ENCODE measurements at regions not wholly inside any gene's neighbourhood (a gene's known extent, or its start where the extent isn't known, plus 50 kb on each side); places are given as distances from the start of the nearest gene placed in this dataset.

DNA sequence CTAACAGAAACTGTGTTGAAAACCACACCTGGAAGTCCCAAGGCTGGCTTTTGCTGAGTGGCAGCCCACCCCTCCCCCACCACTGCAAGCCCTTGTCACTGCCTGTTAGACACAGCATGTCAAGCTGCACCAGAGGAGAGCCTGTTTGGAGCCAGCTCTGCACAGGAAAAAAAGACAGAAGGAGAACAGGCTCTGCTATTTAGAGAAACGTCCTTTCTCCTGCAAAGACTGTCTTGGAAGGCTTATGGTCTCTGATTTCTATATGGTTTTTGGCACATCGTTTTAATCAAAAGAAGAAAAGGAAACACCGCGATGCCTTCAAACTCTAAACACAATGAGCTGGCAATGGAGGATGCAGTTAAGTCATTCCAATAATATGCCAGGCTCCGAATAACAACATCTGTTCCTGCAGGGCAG, 275.5 kb downstream of the MAP2K4 start:
- DNase-seq: no peak

DNA sequence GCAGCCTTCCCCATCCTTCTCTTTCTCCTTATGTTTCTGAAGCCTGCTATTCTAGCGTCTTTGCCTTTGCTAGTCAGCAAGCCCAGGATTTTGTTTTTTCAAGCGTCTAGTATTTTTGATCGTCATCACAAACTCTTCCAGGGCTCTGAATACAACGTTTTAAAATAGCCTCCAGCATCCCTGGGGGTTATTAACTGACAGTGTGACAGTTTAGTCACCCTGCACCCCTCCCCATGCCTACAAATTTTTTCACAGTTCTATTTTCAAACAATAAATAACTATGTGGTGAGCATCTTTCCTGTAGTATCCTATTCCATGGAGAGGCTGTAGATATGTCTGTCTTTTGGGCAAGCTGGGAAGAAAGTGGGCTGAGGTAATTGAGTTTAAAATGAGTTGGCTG, 280.9 kb downstream of the MAP2K4 start:
- DNase-seq: no peak

DNA sequence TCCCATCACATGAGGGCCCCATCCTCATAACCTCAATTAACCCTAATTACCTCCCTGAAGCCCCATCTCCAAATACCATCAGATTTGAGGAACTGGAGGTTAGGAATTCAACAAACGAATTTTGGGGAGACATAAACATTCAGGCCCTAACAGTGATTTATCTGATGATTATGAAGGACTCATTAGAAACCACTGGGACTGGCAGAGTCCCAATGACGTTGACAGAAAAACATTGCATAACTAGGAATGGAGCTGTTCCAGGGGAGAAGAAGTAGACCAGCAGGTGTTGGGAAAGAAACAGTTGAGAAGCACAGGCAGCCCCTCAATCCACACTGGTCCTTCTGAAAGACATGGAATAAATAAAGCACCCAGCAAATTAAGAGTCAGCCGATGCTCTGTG, 282.0 kb downstream of the MAP2K4 start:
- no peak for DNase-seq

GRCh38 chr17:12310811-12311210, 290.1 kb downstream of the MAP2K4 start:
- no peak for DNase-seq

GRCh38 chr17:12312692-12313091, 292.0 kb downstream of the MAP2K4 start:
- no peak for DNase-seq

DNA sequence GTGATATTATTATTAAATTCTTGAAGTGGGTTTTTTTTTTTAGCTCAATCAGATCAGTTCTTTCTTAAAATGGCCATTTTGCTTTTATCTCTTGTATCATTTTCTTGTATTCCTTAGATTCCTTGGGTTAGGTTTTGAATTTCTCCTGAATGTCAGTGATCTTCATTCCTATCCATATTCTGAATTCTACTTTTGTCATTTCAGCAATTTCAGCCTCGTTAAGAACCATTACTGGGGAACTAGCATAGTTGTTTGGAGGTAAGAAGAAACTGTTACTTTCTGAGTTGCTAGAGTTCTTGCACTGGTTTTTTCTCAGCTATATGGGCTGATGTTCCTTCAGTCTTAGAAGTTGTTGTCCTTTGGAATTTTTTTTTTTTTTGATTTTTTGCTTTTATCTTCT, 293.1 kb downstream of the MAP2K4 start:
- no peak for DNase-seq

GRCh38 chr17:12316021-12316420, 295.3 kb downstream of the MAP2K4 start:
- no peak for DNase-seq

GRCh38 chr17:12318571-12319266, 298.0 kb downstream of the MAP2K4 start:
- DNase-seq: no peak

DNA sequence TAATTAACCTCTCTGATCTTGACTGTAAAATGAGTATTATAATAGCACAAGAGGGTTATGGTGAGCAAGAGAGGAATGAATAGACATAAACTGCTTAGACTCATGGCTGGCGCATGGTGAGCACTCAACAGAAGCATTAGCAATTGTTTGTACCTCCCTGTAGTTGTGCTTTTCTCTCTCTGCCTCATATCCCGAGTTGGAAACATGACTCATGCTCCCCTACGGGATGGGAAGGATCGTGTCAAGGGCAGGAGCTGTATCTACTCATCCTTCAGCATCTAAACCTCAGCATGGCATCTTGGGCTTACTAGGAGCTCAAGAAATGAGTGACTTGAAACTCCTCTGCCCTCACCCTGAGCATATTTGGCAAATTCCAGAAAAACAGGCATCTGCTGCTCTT, 299.6 kb downstream of the MAP2K4 start:
- DNase-seq: no peak

- DNase-seq: no peak
Observed at GRCh38 chr17:12328204-12328603, 307.5 kb downstream of the MAP2K4 start.

DNA sequence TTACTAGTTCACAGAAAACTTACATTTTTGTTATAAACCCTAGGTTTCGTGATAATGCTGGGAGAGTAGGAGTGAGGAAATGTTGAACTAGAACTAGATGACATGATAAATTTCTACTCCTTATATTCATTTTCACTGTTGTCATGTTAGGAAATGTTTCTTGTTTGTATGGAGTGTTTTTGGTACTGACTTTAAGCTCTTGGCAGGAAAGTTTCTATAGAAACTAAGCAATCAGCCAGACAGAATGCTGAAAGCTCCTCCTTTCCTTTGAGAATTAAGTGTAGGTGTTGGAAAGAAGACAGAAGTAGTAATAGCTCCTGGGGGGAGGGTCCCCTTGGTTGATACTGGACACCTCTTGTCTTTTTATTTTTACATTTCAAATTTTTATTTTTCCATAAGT, 309.8 kb downstream of the MAP2K4 start:
- no peak for DNase-seq

DNA sequence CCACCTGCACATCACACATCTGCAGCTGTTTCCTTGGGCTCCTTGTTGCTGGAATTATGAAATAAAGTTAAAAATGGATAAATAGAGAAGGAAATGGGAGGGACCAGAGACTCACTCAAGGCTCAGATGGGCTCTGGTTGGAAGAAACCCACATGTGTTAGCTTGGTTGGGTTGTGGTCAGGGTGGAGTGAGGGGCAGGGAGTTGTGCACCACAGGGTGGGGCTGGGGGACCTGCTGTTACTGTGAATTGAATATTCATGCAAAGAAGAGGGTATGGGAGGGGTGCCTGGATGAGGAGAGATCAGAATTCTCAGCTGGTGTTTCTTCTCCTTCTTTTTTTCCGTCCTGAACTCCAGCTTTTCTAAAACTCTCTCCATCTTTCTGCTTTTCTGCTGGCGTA, 320.7 kb downstream of the MAP2K4 start:
- no peak for DNase-seq

DNA sequence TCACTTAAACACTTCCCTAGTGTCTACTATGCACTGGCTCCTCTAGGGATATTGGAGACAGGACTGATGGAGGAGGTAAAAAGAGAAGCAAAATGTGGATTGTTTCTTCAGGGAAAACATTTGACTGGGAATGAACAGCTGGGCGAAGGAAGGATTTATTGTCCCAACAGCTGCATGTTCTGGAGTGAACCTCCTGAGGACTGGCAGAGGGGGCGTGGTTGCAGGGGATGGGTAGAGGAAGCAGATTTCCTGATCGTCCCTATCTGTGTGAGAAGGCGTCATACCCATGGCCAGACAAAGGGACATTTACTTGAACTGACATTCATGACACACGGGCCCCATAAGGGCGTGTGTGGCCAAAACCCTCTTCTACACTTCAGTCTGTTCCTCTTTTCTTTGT, 321.5 kb downstream of the MAP2K4 start:
- DNase-seq: no peak

DNA sequence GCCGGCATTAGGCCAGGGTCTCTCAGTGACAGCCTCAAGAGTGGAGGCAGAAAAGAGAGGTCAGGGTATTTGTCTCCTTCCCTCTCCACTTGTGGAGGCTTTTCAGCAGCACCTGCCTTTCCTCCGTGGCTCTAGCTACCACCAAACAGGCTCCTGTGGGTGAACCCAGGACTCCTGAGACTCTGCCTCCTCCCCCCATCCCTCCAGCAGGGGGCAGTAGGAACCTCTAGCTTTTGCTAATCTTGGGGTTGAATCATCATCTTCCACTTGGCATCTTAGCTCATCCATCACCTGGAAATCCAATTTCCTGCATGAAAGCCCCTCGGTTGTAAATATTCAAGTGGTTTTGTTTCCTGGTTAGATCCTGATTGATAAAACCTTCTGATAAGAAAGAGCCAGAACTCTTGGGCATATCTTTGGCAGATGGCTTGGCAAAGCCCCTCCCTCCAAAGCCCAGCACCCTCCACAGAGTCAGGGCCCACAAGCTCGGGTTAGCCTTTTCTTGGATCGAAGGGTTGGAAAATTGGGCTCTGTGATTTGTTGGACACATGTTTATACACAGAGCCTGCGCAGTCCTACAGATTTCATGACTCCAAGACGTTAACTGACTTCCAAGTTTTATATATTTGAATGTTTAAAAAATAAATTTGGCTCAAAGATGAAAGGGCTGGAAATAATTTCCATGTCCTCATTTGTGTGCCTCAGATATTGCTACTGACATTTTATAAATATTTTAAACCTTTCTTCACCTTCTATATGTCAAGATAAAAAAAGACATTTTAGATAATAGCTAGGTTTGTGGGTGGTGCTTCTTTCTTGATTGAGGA, 322.1 kb downstream of the MAP2K4 start:
- DNase-seq: no peak

DNA sequence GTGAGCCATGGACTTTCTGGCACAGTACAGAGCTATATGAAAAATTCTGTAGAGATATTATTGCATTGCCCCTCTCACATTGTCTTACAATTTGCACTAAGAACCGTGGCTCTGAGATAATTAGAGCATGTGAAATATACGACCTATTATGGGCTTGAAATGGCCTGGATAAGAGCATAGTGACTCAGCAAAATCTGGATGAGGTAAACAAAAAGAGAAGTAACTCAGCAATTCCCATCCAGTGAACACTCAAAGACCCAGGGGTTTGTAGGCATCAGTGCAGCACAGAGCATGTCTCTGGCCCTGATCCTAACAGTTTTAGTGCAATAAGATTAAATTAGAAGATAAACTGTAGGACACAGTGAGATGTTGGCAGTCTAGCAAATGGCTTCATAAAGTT, 317.2 kb upstream of the MYOCD start:
- no peak for DNase-seq

- DNase-seq: no peak
Observed at GRCh38 chr17:12349297-12349696, 316.4 kb upstream of the MYOCD start.

- DNase-seq: no peak
Observed at GRCh38 chr17:12352127-12352526, 313.6 kb upstream of the MYOCD start.

- no peak for DNase-seq
Observed at GRCh38 chr17:12357600-12357999, 308.1 kb upstream of the MYOCD start.

GRCh38 chr17:12358477-12358876, 307.2 kb upstream of the MYOCD start:
- no peak for DNase-seq

GRCh38 chr17:12362853-12363455, 302.7 kb upstream of the MYOCD start:
- DNase-seq: no peak

GRCh38 chr17:12365805-12366204, 299.9 kb upstream of the MYOCD start:
- no peak for DNase-seq

DNA sequence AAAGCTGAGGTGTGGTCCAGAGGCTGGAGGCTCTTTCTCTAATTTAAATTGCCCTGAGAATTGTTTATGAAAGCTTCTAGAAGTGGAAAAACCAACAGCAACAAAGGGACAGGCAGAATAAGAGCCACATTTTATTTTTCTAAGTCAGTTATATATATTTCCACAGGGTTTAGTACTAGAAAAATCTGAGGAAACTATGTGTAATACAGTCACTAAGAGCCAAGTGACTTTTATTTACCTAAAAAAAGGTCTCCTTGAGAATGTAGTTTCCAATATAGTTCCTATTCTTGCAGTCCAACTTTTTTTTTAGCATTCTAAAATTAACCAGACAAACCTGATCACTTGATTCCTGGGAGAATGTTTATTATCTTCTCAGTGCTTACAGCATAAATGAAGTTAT, 296.6 kb upstream of the MYOCD start:
- no peak for DNase-seq

- DNase-seq: no peak
Observed at GRCh38 chr17:12376276-12376675, 289.4 kb upstream of the MYOCD start.

DNA sequence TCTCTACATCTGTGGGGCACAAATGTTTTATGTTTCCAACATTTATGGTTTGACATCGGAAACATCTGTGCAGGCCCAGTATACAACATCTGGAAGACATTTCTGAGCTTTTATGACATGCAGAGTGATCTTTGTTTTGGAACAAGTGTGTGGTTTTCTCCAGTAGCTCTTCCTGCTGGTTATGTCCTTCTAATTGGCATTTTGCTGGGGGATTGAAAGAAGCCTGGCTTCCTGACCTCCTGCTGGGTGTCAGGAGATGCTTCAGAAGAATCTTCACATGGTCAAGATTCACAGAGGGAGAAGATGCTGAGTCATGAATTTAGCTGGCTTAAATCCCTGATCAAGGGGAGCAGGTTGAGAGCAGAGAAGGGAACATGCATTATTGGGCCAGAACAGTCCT, 279.5 kb upstream of the MYOCD start:
- DNase-seq: no peak

Data from NCI-H1105 (cell line).